Peyer's patch (tissue), 4 donors: ENCODE measurements at regions not wholly inside any gene's neighbourhood (a gene's known extent, or its start where the extent isn't known, plus 50 kb on each side); places are given as distances from the start of the nearest gene placed in this dataset.

ENCODE experiments used
- DNase-seq, 3 donors: peaks; one replicate each; pipeline ENCODE4 v3.0.0-alpha.2; 2017 to 2019
- H3K27ac ChIP-seq, 4 donors: fragments of 200-600 bp; sonication (generic); one replicate each; pipeline ENCODE4 v1.5.1; 2016 to 2019
- H3K27me3 ChIP-seq, 2 donors: fragments of 200-600 bp; sonication (generic); one replicate each; pipeline ENCODE4 v1.5.1; 2019
- H3K36me3 ChIP-seq, 3 donors: fragments of 200-600 bp; sonication (generic); one replicate each; pipeline ENCODE4 v1.5.1; 2016 to 2019
- H3K4me1 ChIP-seq, 4 donors: fragments of 200-600 bp; sonication (generic); one replicate each; pipeline ENCODE4 v1.5.1; 2016 to 2019
- H3K4me3 ChIP-seq, 4 donors: fragments of 200-600 bp; sonication (generic); 1 replicate in 3 of 4; 2 replicates in 1 of 4; pipeline ENCODE4 v1.5.1; 2016 to 2019; ENCODE audit warnings: mild to moderate bottlenecking in 1 of 4
- H3K9me3 ChIP-seq, 4 donors: fragments of 200-600 bp; sonication (generic); one replicate each; pipeline ENCODE4 v1.5.1; 2016 to 2019; ENCODE audit warnings: mild to moderate bottlenecking in 1 of 4
- POLR2A ChIP-seq, 2 donors: fragments of 450-650 bp; IDR thresholded peaks; one replicate each; pipeline ENCODE4 v1.5.1; 2017; ENCODE audit warnings: antibody characterized with exemption in 2 of 2, mild to moderate bottlenecking in 2 of 2, moderate library complexity in 2 of 2
- TF ChIP-seq, protein P1 (sequence below), 6 experiments: fragments of 450-650 bp in 4 of 6; fragments of 200-600 bp in 2 of 6; sonication (generic) in 1 of 6; IDR thresholded peaks; one replicate each; pipeline ENCODE4 v1.5.1; 2017 to 2019; ENCODE audit warnings: antibody characterized with exemption in 6 of 6, mild to moderate bottlenecking in 3 of 6, moderate library complexity in 1 of 6

- no peaks in the 10 kb centered on the region for H3K9me3 ChIP-seq
- H3K27me3 ChIP-seq, result no peaks in the 10 kb centered on the region
- H3K36me3 ChIP-seq, result no peaks in the 10 kb centered on the region
- H3K27ac ChIP-seq, result no peak overlapping the region
- TF ChIP-seq, protein P1, sequence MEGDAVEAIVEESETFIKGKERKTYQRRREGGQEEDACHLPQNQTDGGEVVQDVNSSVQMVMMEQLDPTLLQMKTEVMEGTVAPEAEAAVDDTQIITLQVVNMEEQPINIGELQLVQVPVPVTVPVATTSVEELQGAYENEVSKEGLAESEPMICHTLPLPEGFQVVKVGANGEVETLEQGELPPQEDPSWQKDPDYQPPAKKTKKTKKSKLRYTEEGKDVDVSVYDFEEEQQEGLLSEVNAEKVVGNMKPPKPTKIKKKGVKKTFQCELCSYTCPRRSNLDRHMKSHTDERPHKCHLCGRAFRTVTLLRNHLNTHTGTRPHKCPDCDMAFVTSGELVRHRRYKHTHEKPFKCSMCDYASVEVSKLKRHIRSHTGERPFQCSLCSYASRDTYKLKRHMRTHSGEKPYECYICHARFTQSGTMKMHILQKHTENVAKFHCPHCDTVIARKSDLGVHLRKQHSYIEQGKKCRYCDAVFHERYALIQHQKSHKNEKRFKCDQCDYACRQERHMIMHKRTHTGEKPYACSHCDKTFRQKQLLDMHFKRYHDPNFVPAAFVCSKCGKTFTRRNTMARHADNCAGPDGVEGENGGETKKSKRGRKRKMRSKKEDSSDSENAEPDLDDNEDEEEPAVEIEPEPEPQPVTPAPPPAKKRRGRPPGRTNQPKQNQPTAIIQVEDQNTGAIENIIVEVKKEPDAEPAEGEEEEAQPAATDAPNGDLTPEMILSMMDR (IDR thresholded peaks at IDR 0.05), result no peak
- no peak for TF ChIP-seq POLR2A (IDR thresholded peaks at IDR 0.05)
- no peak overlapping the region for H3K4me3 ChIP-seq
- no peak for DNase-seq
- no peaks in the 10 kb centered on the region for H3K4me1 ChIP-seq
Observed at GRCh38 chr16:17998996-17999395, 337.5 kb downstream of the NPIPA8 start.

DNA sequence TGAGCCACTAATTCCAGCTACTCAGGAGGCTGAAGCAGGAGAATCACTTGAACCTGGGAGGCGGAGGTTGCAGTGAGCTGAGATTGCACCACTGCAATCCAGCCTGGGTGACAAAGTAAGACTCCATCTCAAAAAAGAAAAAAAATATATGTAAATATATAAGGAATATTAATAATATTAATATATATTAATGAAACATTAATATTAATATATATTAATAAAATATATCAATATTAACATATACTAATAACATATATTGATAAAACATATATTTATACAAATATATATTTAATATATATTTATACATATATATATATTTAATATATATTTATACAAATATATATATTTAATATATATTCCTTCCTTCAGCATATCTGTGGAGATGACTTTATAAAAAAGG is 338.0 kb downstream of the NPIPA8 start:
- H3K27ac ChIP-seq, result no peak overlapping the region
- no peaks in the 10 kb centered on the region for H3K4me1 ChIP-seq
- TF ChIP-seq, protein P1 (IDR thresholded peaks at IDR 0.05), result no peak
- no peak for TF ChIP-seq POLR2A (IDR thresholded peaks at IDR 0.05)
- no peak for DNase-seq
- H3K27me3 ChIP-seq, result no peaks in the 10 kb centered on the region
- H3K4me3 ChIP-seq, result no peak overlapping the region
- H3K9me3 ChIP-seq, result no peaks in the 10 kb centered on the region
- no peaks in the 10 kb centered on the region for H3K36me3 ChIP-seq

GRCh38 chr16:17994027-17994426 is 342.5 kb downstream of the NPIPA8 start:
- Histone ChIP-seq H3K4me1 (no peaks in the 10 kb centered on the region), H3K9me3 (no peaks in the 10 kb centered on the region), H3K27ac (no peak overlapping the region), H3K36me3 (no peaks in the 10 kb centered on the region), H3K4me3 (no peak overlapping the region), H3K27me3 (no peaks in the 10 kb centered on the region)
- no peak for DNase-seq
- no peak for TF ChIP-seq POLR2A (IDR thresholded peaks at IDR 0.05)
- TF ChIP-seq, protein P1 (IDR thresholded peaks at IDR 0.05), result no peak

DNA sequence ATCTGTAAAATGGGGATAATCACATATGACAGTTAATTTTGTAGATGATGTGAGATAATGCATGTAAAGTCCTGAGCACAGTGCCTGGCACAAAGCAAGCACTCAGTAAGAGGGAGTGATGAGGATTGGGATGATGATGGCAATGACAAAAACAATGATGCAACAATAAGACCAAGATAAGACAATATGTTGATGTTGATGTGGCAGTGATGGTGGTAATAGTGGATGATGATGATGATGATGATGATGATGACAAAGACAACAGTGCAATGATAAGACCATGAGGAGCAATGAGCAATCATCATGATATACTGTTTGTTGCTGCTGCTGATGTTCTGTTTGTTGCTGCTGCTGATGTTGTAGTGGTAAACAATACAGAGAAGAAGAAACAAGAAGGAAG is 344.1 kb downstream of the NPIPA8 start:
- no peak for TF ChIP-seq POLR2A (IDR thresholded peaks at IDR 0.05)
- TF ChIP-seq, protein P1 (IDR thresholded peaks at IDR 0.05), result no peak
- Histone ChIP-seq H3K27me3 (no peaks in the 10 kb centered on the region), H3K27ac (no peak overlapping the region), H3K9me3 (no peaks in the 10 kb centered on the region), H3K4me1 (no peaks in the 10 kb centered on the region), H3K36me3 (no peaks in the 10 kb centered on the region), H3K4me3 (no peak overlapping the region)
- no peak for DNase-seq

- H3K36me3 ChIP-seq, result no peaks in the 10 kb centered on the region
- no peak overlapping the region for H3K4me3 ChIP-seq
- no peaks in the 10 kb centered on the region for H3K9me3 ChIP-seq
- H3K4me1 ChIP-seq, result no peaks in the 10 kb centered on the region
- H3K27ac ChIP-seq, result no peak overlapping the region
- no peaks in the 10 kb centered on the region for H3K27me3 ChIP-seq
- TF ChIP-seq, protein P1 (IDR thresholded peaks at IDR 0.05), result no peak
- no peak for TF ChIP-seq POLR2A (IDR thresholded peaks at IDR 0.05)
- DNase-seq, result no peak
Observed at GRCh38 chr16:17989255-17989654, 347.3 kb downstream of the NPIPA8 start.

DNA sequence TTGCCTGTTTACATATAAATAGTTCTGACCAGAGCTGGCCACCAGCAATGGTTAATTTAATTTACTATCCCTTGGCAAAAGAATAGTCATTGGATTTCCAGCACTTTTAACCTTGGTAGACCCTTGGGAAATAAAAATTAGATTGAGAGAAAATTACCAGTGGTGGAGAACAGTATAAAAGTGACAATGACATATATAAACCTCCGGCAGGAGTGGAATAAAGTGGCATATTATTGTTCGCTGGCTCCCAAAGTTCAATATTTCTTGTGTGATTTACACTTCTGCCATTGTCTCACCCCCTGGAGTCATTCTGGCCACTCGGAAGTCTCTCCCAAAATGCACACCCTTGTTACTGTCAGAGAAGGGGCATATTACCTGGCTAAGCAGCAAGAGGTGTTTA is 347.7 kb downstream of the NPIPA8 start:
- Histone ChIP-seq H3K4me3 (no peak overlapping the region), H3K36me3 (no peaks in the 10 kb centered on the region), H3K9me3 (no peaks in the 10 kb centered on the region), H3K27me3 (no peaks in the 10 kb centered on the region), H3K27ac (no peak overlapping the region), H3K4me1 (no peaks in the 10 kb centered on the region)
- no peak for DNase-seq
- TF ChIP-seq, protein P1 (IDR thresholded peaks at IDR 0.05), result no peak
- TF ChIP-seq POLR2A (IDR thresholded peaks at IDR 0.05), result no peak
